IMR-90 (cell line): ENCODE measurements at regions not wholly inside any gene's neighbourhood (a gene's known extent, or its start where the extent isn't known, plus 50 kb on each side); places are given as distances from the start of the nearest gene placed in this dataset.

ENCODE experiments used
- ATAC-seq: fragments of 200-7000 bp; cut with Tn5 transposase; 2 replicates; pipeline ENCODE4 v1.9.1; 2020; ENCODE audit warnings: low read depth, mild to moderate bottlenecking, moderate library complexity
- BruUV-seq: library from RNA; stranded (reverse); fragments of 400-500 nt; replicated peaks from 2 replicates; lab custom pipeline; 2021; lab: Mats Ljungman, UMichigan
- CTCF ChIA-PET: fragments of 300-600 bp; formaldehyde crosslinking; extraction: SDS; loops from one replicate; lab custom pipeline; 2021; ENCODE audit warnings: antibody characterized with exemption; lab: Yijun Ruan, JAX
- POLR2A ChIA-PET: fragments of 300-600 bp; sonication (Branson Sonifier 250); formaldehyde crosslinking; loops from one replicate; lab custom pipeline; 2022; ENCODE audit warnings: antibody characterized with exemption; ENCODE audit not compliant: unreplicated experiment; lab: Charles Lee
- DNase-seq: peaks from one replicate; pipeline ENCODE4 v3.0.0; 2013
- H2AFZ ChIP-seq: replicated peaks from 2 replicates; pipeline ENCODE3; 2013; ENCODE audit warnings: low read length, mild to moderate bottlenecking; ENCODE audit not compliant: poor library complexity
- H2AK5ac ChIP-seq: 2 replicates; pipeline ENCODE4 v1.6.1; 2013; ENCODE audit warnings: low read depth, low read length, inconsistent platforms
- H2AK9ac ChIP-seq: replicated peaks from 2 replicates; pipeline ENCODE3; 2013; ENCODE audit warnings: mild to moderate bottlenecking, low read depth, low read length, moderate library complexity; ENCODE audit not compliant: poor library complexity
- H2BK120ac ChIP-seq: 2 replicates; pipeline ENCODE4 v1.6.1; 2013; ENCODE audit warnings: low read depth, low read length, inconsistent platforms
- H2BK15ac ChIP-seq: 3 replicates; pipeline ENCODE4 v1.6.1; 2013; ENCODE audit warnings: low read depth, low read length, inconsistent platforms
- H2BK20ac ChIP-seq: 2 replicates; pipeline ENCODE4 v1.6.1; 2013; ENCODE audit warnings: low read depth, mild to moderate bottlenecking, inconsistent platforms, low read length, moderate library complexity
- H2BK5ac ChIP-seq: 2 replicates; pipeline ENCODE4 v1.6.1; 2013; ENCODE audit warnings: mild to moderate bottlenecking, low read depth, low read length, inconsistent platforms; ENCODE audit not compliant: poor library complexity, severe bottlenecking
- H3K14ac ChIP-seq: replicated peaks from 2 replicates; pipeline ENCODE4 v1.6.1; 2013; ENCODE audit warnings: low read depth, low read length, inconsistent platforms
- H3K18ac ChIP-seq: 2 replicates; pipeline ENCODE4 v1.6.1; 2013; ENCODE audit warnings: low read depth, low read length, control low read depth
- H3K23ac ChIP-seq: 2 replicates; pipeline ENCODE4 v1.6.1; 2013; ENCODE audit warnings: low read depth, low read length, inconsistent platforms
- H3K27ac ChIP-seq: 2 replicates; pipeline ENCODE4 v1.5.1; 2013; ENCODE audit warnings: mild to moderate bottlenecking, control low read depth, low read length; ENCODE audit not compliant: insufficient read depth
- H3K27me3 ChIP-seq: 2 replicates; pipeline ENCODE4 v1.6.1; 2013; ENCODE audit warnings: low read length; ENCODE audit not compliant: control insufficient read depth, insufficient read depth
- H3K36me3 ChIP-seq: 2 replicates; pipeline ENCODE4 v1.6.1; 2013; ENCODE audit warnings: low read length, mixed read lengths; ENCODE audit not compliant: control insufficient read depth, insufficient read depth
- H3K4ac ChIP-seq: 2 replicates; pipeline ENCODE4 v1.6.1; 2013; ENCODE audit warnings: low read depth, low read length, inconsistent platforms
- H3K4me1 ChIP-seq: 2 replicates; pipeline ENCODE4 v1.6.1; 2013; ENCODE audit warnings: low read length, mixed read lengths; ENCODE audit not compliant: control insufficient read depth, insufficient read depth
- H3K4me2 ChIP-seq: 2 replicates; pipeline ENCODE4 v1.6.1; 2013; ENCODE audit warnings: low read depth, mild to moderate bottlenecking, control low read depth, low read length, moderate library complexity
- H3K4me3 ChIP-seq: 2 replicates; pipeline ENCODE4 v1.5.1; 2013; ENCODE audit warnings: low read depth, mild to moderate bottlenecking, control low read depth, low read length, moderate library complexity; ENCODE audit not compliant: insufficient read depth
- H3K56ac ChIP-seq: 2 replicates; pipeline ENCODE4 v1.6.1; 2013; ENCODE audit warnings: low read length, inconsistent platforms; ENCODE audit not compliant: insufficient read depth; ENCODE audit errors: extremely low read depth
- H3K79me1 ChIP-seq, 2 experiments: 2 replicates each; pipeline ENCODE4 v1.6.1; 2013; ENCODE audit warnings: low read length in 2 of 2, inconsistent platforms in 1 of 2, low read depth in 1 of 2
- H3K9ac ChIP-seq: 2 replicates; pipeline ENCODE4 v1.6.1; 2013; ENCODE audit warnings: low read depth, low read length, control low read depth
- H3K9me1 ChIP-seq: 2 replicates; pipeline ENCODE4 v1.6.1; 2013; ENCODE audit warnings: low read length, inconsistent platforms; ENCODE audit not compliant: insufficient read depth
- H3K9me3 ChIP-seq: 2 replicates; pipeline ENCODE4 v1.6.1; 2013; ENCODE audit warnings: low read length; ENCODE audit not compliant: control insufficient read depth, insufficient read depth
- H4K20me1 ChIP-seq: 2 replicates; pipeline ENCODE4 v1.6.1; 2013; ENCODE audit warnings: low read length, inconsistent platforms; ENCODE audit not compliant: insufficient read depth
- H4K5ac ChIP-seq: 2 replicates; pipeline ENCODE4 v1.6.1; 2013; ENCODE audit warnings: mild to moderate bottlenecking, low read depth, low read length, control low read depth
- H4K8ac ChIP-seq, 2 experiments: 2 replicates each; pipeline ENCODE4 v1.6.1; 2013; ENCODE audit warnings: low read depth in 2 of 2, low read length in 2 of 2, control low read depth in 1 of 2, inconsistent platforms in 1 of 2
- H4K91ac ChIP-seq: 2 replicates; pipeline ENCODE4 v1.6.1; 2013; ENCODE audit warnings: low read depth, low read length, inconsistent platforms; ENCODE audit not compliant: insufficient read depth
- BHLHE40 ChIP-seq: fragments of 150-350 bp; IDR thresholded peaks from 2 replicates; pipeline ENCODE4 v1.6.1; 2016; ENCODE audit warnings: mild to moderate bottlenecking, low read depth, low read length
- CEBPB ChIP-seq: IDR thresholded peaks from 2 replicates; pipeline ENCODE4 v1.6.1; 2012; ENCODE audit warnings: low read depth, low read length, improper control_type of control experiment
- CHD1 ChIP-seq: IDR thresholded peaks from 2 replicates; pipeline ENCODE4 v1.6.1; 2012; ENCODE audit warnings: low read depth, low read length, improper control_type of control experiment
- FOS ChIP-seq: fragments of 150-350 bp; IDR thresholded peaks from 2 replicates; pipeline ENCODE4 v1.6.1; 2016; ENCODE audit warnings: low read depth, low read length
- MAFK ChIP-seq: IDR thresholded peaks from 2 replicates; pipeline ENCODE4 v1.6.1; 2012; ENCODE audit warnings: low read depth, low read length, improper control_type of control experiment
- MAZ ChIP-seq: IDR thresholded peaks from 2 replicates; pipeline ENCODE4 v1.6.1; 2012; ENCODE audit warnings: low read depth, mild to moderate bottlenecking, low read length, improper control_type of control experiment, moderate library complexity, borderline replicate concordance
- MXI1 ChIP-seq: IDR thresholded peaks from 2 replicates; pipeline ENCODE4 v1.6.1; 2012; ENCODE audit warnings: low read depth, mild to moderate bottlenecking, low read length, moderate library complexity, borderline replicate concordance
- NFE2L2 ChIP-seq: fragments of 150-350 bp; IDR thresholded peaks from 2 replicates; pipeline ENCODE4 v1.6.1; 2016; ENCODE audit warnings: low read depth, mild to moderate bottlenecking, low read length
- POLR2A ChIP-seq: IDR thresholded peaks from 2 replicates; pipeline ENCODE4 v1.6.1; 2012; ENCODE audit warnings: mild to moderate bottlenecking, low read depth, low read length
- RAD21 ChIP-seq: IDR thresholded peaks from 2 replicates; pipeline ENCODE4 v1.6.1; 2012; ENCODE audit warnings: low read length, improper control_type of control experiment
- RCOR1 ChIP-seq: IDR thresholded peaks from 2 replicates; pipeline ENCODE4 v1.6.1; 2012; ENCODE audit warnings: mild to moderate bottlenecking, low read length, improper control_type of control experiment; ENCODE audit not compliant: insufficient replicate concordance
- RFX5 ChIP-seq: IDR thresholded peaks from 2 replicates; pipeline ENCODE4 v1.8.0; 2012; ENCODE audit warnings: low read depth, mild to moderate bottlenecking, low read length, moderate library complexity
- SMC3 ChIP-seq: fragments of 150-350 bp; IDR thresholded peaks from 2 replicates; pipeline ENCODE4 v1.6.1; 2016; ENCODE audit warnings: low read depth, mild to moderate bottlenecking, antibody characterized with exemption, low read length, moderate library complexity
- dilution Hi-C: fragments of 300-500 bp; cut with HindIII; formaldehyde crosslinking; loops from one replicate; pipeline ENCODE4 v1.14.3; 2018; ENCODE audit warnings: low sequenced_read_pairs; ENCODE audit not compliant: unreplicated experiment
- in situ Hi-C: fragments of 300-500 bp; cut with MboI; formaldehyde crosslinking; loops from 3 replicates; pipeline ENCODE4 v1.14.3; 2019; ENCODE audit warnings: low sequenced_read_pairs, inconsistent platforms, mixed read lengths
- intact Hi-C: fragments of 100-400 bp; cut with micrococcal nuclease; formaldehyde crosslinking; loops from 2 replicates; pipeline ENCODE4 v1.10.0; 2022
- TF ChIP-seq, protein P1 (sequence below): fragments of 150-350 bp; IDR thresholded peaks from 2 replicates; pipeline ENCODE4 v1.6.1; 2017; ENCODE audit warnings: mild to moderate bottlenecking, antibody characterized with exemption, low read length, low read depth
- TF ChIP-seq, protein P2 (sequence below): fragments of 150-350 bp; IDR thresholded peaks from 2 replicates; pipeline ENCODE4 v1.6.1; 2016; ENCODE audit warnings: low read depth, mild to moderate bottlenecking, low read length, moderate library complexity, borderline replicate concordance
- TF ChIP-seq, protein P3 (sequence below): conservative IDR thresholded peaks from 2 replicates; pipeline ENCODE4 v1.5.1; 2012; ENCODE audit warnings: mild to moderate bottlenecking, low read depth, low read length, improper control_type of control experiment

DNA sequence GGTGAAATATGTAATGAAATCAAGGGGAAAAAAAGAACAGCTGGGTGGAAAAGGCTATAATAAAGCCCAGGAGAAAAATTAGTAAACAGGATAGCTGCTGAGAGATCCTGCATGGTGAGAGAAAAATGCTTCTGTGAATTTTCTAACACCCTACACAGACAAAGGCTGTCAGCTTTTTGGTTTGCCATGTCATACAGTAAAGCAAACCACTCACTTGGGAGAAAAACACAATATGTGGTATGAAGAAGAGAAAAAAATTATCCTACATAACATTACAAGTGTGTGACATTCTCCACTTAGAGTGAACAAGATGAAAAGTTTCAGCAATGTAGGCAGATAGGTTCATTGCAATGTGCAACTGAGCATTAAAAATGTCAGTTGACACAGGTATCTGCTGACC is 133.6 kb downstream of the PLPPR4 start:
- BruUV-seq, result no TSS peak

More for the DNA sequence above, 133.6 kb downstream of the PLPPR4 start:
- intact Hi-C loops, result no loop called here
- H3K14ac ChIP-seq, result no peak overlapping the region
- H2AFZ ChIP-seq, result no peak overlapping the region
- H3K4me1 ChIP-seq, result no peaks in the 10 kb centered on the region
- no peak overlapping the region for H2AK9ac ChIP-seq
- no peak overlapping the region for H2BK120ac ChIP-seq
- H4K5ac ChIP-seq, result no peak overlapping the region
- no peak overlapping the region for H3K56ac ChIP-seq
- H3K79me1 ChIP-seq, result no peaks in the 10 kb centered on the region
- H2AK5ac ChIP-seq, result no peak overlapping the region
- in situ Hi-C loops, result no loop called here
- H2BK5ac ChIP-seq, result no peak overlapping the region
- TF ChIP-seq POLR2A (no peak), MAZ (no peak), CEBPB (no peak), RAD21 (no peak), RFX5 (no peak), RCOR1 (no peak), MXI1 (no peak), BHLHE40 (no peak), FOS (no peak), MAFK (no peak), CHD1 (no peak), SMC3 (no peak), NFE2L2 (no peak)
- TF ChIP-seq, protein P1, sequence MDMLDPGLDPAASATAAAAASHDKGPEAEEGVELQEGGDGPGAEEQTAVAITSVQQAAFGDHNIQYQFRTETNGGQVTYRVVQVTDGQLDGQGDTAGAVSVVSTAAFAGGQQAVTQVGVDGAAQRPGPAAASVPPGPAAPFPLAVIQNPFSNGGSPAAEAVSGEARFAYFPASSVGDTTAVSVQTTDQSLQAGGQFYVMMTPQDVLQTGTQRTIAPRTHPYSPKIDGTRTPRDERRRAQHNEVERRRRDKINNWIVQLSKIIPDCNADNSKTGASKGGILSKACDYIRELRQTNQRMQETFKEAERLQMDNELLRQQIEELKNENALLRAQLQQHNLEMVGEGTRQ, result no peak
- TF ChIP-seq, protein P2, sequence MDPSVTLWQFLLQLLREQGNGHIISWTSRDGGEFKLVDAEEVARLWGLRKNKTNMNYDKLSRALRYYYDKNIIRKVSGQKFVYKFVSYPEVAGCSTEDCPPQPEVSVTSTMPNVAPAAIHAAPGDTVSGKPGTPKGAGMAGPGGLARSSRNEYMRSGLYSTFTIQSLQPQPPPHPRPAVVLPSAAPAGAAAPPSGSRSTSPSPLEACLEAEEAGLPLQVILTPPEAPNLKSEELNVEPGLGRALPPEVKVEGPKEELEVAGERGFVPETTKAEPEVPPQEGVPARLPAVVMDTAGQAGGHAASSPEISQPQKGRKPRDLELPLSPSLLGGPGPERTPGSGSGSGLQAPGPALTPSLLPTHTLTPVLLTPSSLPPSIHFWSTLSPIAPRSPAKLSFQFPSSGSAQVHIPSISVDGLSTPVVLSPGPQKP, result no peak
- TF ChIP-seq, protein P3, sequence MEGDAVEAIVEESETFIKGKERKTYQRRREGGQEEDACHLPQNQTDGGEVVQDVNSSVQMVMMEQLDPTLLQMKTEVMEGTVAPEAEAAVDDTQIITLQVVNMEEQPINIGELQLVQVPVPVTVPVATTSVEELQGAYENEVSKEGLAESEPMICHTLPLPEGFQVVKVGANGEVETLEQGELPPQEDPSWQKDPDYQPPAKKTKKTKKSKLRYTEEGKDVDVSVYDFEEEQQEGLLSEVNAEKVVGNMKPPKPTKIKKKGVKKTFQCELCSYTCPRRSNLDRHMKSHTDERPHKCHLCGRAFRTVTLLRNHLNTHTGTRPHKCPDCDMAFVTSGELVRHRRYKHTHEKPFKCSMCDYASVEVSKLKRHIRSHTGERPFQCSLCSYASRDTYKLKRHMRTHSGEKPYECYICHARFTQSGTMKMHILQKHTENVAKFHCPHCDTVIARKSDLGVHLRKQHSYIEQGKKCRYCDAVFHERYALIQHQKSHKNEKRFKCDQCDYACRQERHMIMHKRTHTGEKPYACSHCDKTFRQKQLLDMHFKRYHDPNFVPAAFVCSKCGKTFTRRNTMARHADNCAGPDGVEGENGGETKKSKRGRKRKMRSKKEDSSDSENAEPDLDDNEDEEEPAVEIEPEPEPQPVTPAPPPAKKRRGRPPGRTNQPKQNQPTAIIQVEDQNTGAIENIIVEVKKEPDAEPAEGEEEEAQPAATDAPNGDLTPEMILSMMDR, result no peak
- no peak overlapping the region for H2BK20ac ChIP-seq
- CTCF ChIA-PET, result no interaction called here
- no peaks in the 10 kb centered on the region for H4K20me1 ChIP-seq
- no peak overlapping the region for H4K91ac ChIP-seq
- H3K4me3 ChIP-seq, result no peak overlapping the region
- H3K36me3 ChIP-seq, result no peaks in the 10 kb centered on the region
- no peaks in the 10 kb centered on the region for H3K9me3 ChIP-seq
- H4K8ac ChIP-seq, result no peak overlapping the region
- dilution Hi-C loops, result no loop called here
- no peak overlapping the region for H3K4ac ChIP-seq
- DNase-seq, result no peak
- H3K9ac ChIP-seq, result no peak overlapping the region
- H3K23ac ChIP-seq, result no peak overlapping the region
- H2BK15ac ChIP-seq, result no peak overlapping the region
- POLR2A ChIA-PET, result no interaction called here
- H3K27me3 ChIP-seq, result peaks cover 5% of the 10 kb centered on the region; the same call in 1 of the 2 replicates
- no peak overlapping the region for H3K27ac ChIP-seq
- H3K9me1 ChIP-seq, result no peaks in the 10 kb centered on the region
- no peak for ATAC-seq
- no peak overlapping the region for H3K4me2 ChIP-seq
- H3K18ac ChIP-seq, result no peak overlapping the region
